K562 (cell line): ENCODE measurements at regions not wholly inside any gene's neighbourhood (a gene's known extent, or its start where the extent isn't known, plus 50 kb on each side); places are given as distances from the start of the nearest gene placed in this dataset.

Experiments
- ATAC-seq: fragments of 200-7000 bp; cut with Tn5 transposase; 3 replicates; pipeline ENCODE4 v1.9.1; 2020; ENCODE audit warnings: moderate library complexity
- BruUV-seq: library from RNA; stranded (reverse); fragments of 400-500 nt; replicated peaks from 2 replicates; lab custom pipeline; 2021; lab: Mats Ljungman, UMichigan
- CTCF ChIA-PET: fragments of 300-600 bp; formaldehyde crosslinking; extraction: SDS; loops from one replicate; lab custom pipeline; 2021; ENCODE audit warnings: low intra/inter-chr PET ratio; lab: Yijun Ruan, JAX
- POLR2A ChIA-PET: fragments of 300-600, 350-650 bp; sonication (Branson Sonifier 250); formaldehyde crosslinking; extraction: SDS; loops from one replicate; lab custom pipeline; 2021; ENCODE audit warnings: antibody characterized with exemption, inconsistent platforms; lab: Yijun Ruan, JAX
- DNase-seq, 4 experiments: peaks; one replicate each; pipeline versions ENCODE4 v3.0.0 to v3.0.0-alpha.2; 2011 to 2018; ENCODE audit warnings: low spot score in 3 of 4, mixed read lengths in 3 of 4; ENCODE audit errors: extremely low read depth in 1 of 4
- FAIRE-seq: peaks from 2 replicates; lab custom pipeline; 2011; peaks lifted over from hg19 to GRCh38; lab: Jason Lieb, UNC
- H2AFZ ChIP-seq: 2 replicates; pipeline ENCODE4 v1.6.0; 2011; ENCODE audit warnings: low read depth, low read length, control low read depth, inconsistent platforms
- H3K27ac ChIP-seq: fragments of 200-600 bp; 3 replicates; pipeline ENCODE4 v1.8.0; 2011; ENCODE audit warnings: low read depth, mild to moderate bottlenecking, control low read depth, inconsistent platforms, low read length, moderate library complexity, mixed read lengths; ENCODE audit errors: extremely low read depth
- H3K27me3 ChIP-seq, 2 experiments: fragments of 300-600 bp in 1 of 2; 2 replicates in 1 of 2; 3 replicates in 1 of 2; pipeline versions ENCODE4 v1.6.0 to v1.8.0; 2011; ENCODE audit warnings: inconsistent platforms in 2 of 2, low read length in 2 of 2, mild to moderate bottlenecking in 1 of 2, mixed read lengths in 1 of 2, moderate library complexity in 1 of 2; ENCODE audit not compliant: control insufficient read depth in 2 of 2, insufficient read depth in 2 of 2
- H3K36me3 ChIP-seq: fragments of 300-600 bp; 3 replicates; pipeline ENCODE4 v1.8.0; 2011; ENCODE audit warnings: mild to moderate bottlenecking, low read length, inconsistent platforms; ENCODE audit not compliant: control insufficient read depth, insufficient read depth
- H3K4me1 ChIP-seq, 2 experiments: fragments of 200-600 bp in 1 of 2; replicated peaks in 1 of 2; 2 replicates in 1 of 2; 3 replicates in 1 of 2; pipeline versions ENCODE4 v1.5.1 to v1.8.0; 2011; ENCODE audit warnings: inconsistent platforms in 2 of 2, low read length in 2 of 2, mild to moderate bottlenecking in 1 of 2, mixed read lengths in 1 of 2, moderate library complexity in 1 of 2; ENCODE audit not compliant: control insufficient read depth in 2 of 2, insufficient read depth in 2 of 2
- H3K4me2 ChIP-seq: 2 replicates; pipeline ENCODE4 v1.6.1; 2011; ENCODE audit warnings: low read length, control low read depth, inconsistent platforms, mixed read lengths; ENCODE audit not compliant: insufficient read depth
- H3K4me3 ChIP-seq: fragments of 200-600 bp; sonication (generic), shearing (Covaris generic); 2 replicates; pipeline ENCODE4 v1.5.1; 2016; ENCODE audit warnings: control low read depth, inconsistent platforms
- H3K79me2 ChIP-seq: fragments of 200-600 bp; 3 replicates; pipeline ENCODE4 v1.8.0; 2011; ENCODE audit warnings: low read length, inconsistent platforms; ENCODE audit not compliant: control insufficient read depth, insufficient read depth
- H3K9ac ChIP-seq, 2 experiments: 2 replicates each; pipeline versions ENCODE4 v1.6.0 to v1.6.1; 2011; ENCODE audit warnings: low read depth in 2 of 2, low read length in 2 of 2, control low read depth in 1 of 2, inconsistent platforms in 1 of 2, mild to moderate bottlenecking in 1 of 2, mixed read lengths in 1 of 2; ENCODE audit not compliant: insufficient read depth in 1 of 2
- H3K9me1 ChIP-seq: one replicate; pipeline ENCODE4 v1.6.0; 2011; ENCODE audit warnings: inconsistent platforms, mild to moderate bottlenecking, low read length, moderate library complexity; ENCODE audit not compliant: control insufficient read depth, insufficient read depth
- H3K9me3 ChIP-seq: replicated peaks from 2 replicates; pipeline ENCODE4 v1.5.1; 2011; ENCODE audit warnings: low read depth, low read length, inconsistent platforms; ENCODE audit not compliant: control insufficient read depth, insufficient read depth
- H4K20me1 ChIP-seq: replicated peaks from 2 replicates; pipeline ENCODE4 v1.6.1; 2011; ENCODE audit warnings: low read length, inconsistent platforms, mixed read lengths; ENCODE audit not compliant: control insufficient read depth, insufficient read depth
- BRD9 ChIP-seq: fragments of 450-650 bp; IDR thresholded peaks from 2 replicates; pipeline ENCODE4 v1.6.1; 2018; ENCODE audit warnings: low read depth; ENCODE audit not compliant: partially characterized antibody
- CAMTA2 ChIP-seq: fragments of 250-450 bp; sonication (Bioruptor Pico); conservative IDR thresholded peaks from 2 replicates; pipeline ENCODE4 v1.5.1; 2022
- ELK3 ChIP-seq: fragments of 450-650 bp; formaldehyde crosslinking; IDR thresholded peaks from 2 replicates; pipeline ENCODE4 v1.4.0; 2020; ENCODE audit warnings: mild to moderate bottlenecking
- FOXP1 ChIP-seq: sonication (generic); formaldehyde crosslinking; IDR thresholded peaks from 2 replicates; pipeline ENCODE4 v1.8.0; 2022; ENCODE audit warnings: mild to moderate bottlenecking, missing genetic modification reagents
- HDAC2 ChIP-seq: fragments of 450-650 bp; IDR thresholded peaks from 2 replicates; pipeline ENCODE4 v1.6.1; 2016; ENCODE audit warnings: mild to moderate bottlenecking
- JUN ChIP-seq, 2 experiments: sonication (generic) in 1 of 2; formaldehyde crosslinking in 1 of 2; IDR thresholded peaks; 2 replicates each; pipeline versions ENCODE4 v1.6.1 to v1.8.0; 2012 to 2022; ENCODE audit warnings: borderline replicate concordance in 2 of 2, mild to moderate bottlenecking in 2 of 2, improper control_type of control experiment in 1 of 2, low read depth in 1 of 2, low read length in 1 of 2, missing genetic modification reagents in 1 of 2
- NCOR1 ChIP-seq: fragments of 450-650 bp; IDR thresholded peaks from 2 replicates; pipeline ENCODE4 v1.6.1; 2016; ENCODE audit warnings: mild to moderate bottlenecking, moderate library complexity
- PTTG1 ChIP-seq: fragments of 450-650 bp; IDR thresholded peaks from 2 replicates; pipeline ENCODE4 v1.6.1; 2016; ENCODE audit warnings: low read depth, mild to moderate bottlenecking, missing genetic modification characterization, missing compliant biosample characterization
- RNF2 ChIP-seq: sonication (generic); IDR thresholded peaks from 2 replicates; pipeline ENCODE4 v1.6.1; 2016
- SNAPC5 ChIP-seq: fragments of 250-450 bp; sonication (Bioruptor Pico); IDR thresholded peaks from 2 replicates; pipeline ENCODE4 v1.8.0; 2021; ENCODE audit warnings: moderate library complexity, mild to moderate bottlenecking, inconsistent platforms
- SRSF7 ChIP-seq: fragments of 200-400 bp; formaldehyde crosslinking; optimal IDR thresholded peaks from 2 replicates; pipeline ENCODE3; 2017; ENCODE audit warnings: mild to moderate bottlenecking, low read depth, low read length
- STAT5B ChIP-seq: fragments of 250-450 bp; sonication (Bioruptor Pico); IDR thresholded peaks from 2 replicates; pipeline ENCODE4 v1.8.0; 2021; ENCODE audit warnings: mild to moderate bottlenecking, inconsistent platforms
- WHSC1 ChIP-seq: IDR thresholded peaks from one replicate; pipeline ENCODE4 v1.6.1; 2012; ENCODE audit warnings: low read length, control low read depth, inconsistent platforms
- ZNF140 ChIP-seq: fragments of 250-450 bp; sonication (Bioruptor Pico); IDR thresholded peaks from 2 replicates; pipeline ENCODE4 v1.8.0; 2021; ENCODE audit warnings: moderate library complexity, mild to moderate bottlenecking, inconsistent platforms
- ZNF165 ChIP-seq: fragments of 250-450 bp; sonication (Bioruptor Pico); IDR thresholded peaks from 2 replicates; pipeline ENCODE4 v1.4.0; 2020; ENCODE audit warnings: borderline replicate concordance
- ZNF184 ChIP-seq: sonication (generic); formaldehyde crosslinking; IDR thresholded peaks from 2 replicates; pipeline ENCODE4 v1.5.0; 2020; ENCODE audit warnings: missing genetic modification reagents
- ZNF347 ChIP-seq: fragments of 450-650 bp; formaldehyde crosslinking; IDR thresholded peaks from 2 replicates; pipeline ENCODE4 v1.4.0; 2020; ENCODE audit warnings: low read depth, mild to moderate bottlenecking, moderate library complexity
- ZNF695 ChIP-seq: fragments of 450-650 bp; formaldehyde crosslinking; IDR thresholded peaks from 2 replicates; pipeline ENCODE4 v1.4.0; 2020; ENCODE audit warnings: mild to moderate bottlenecking, moderate library complexity
- ZNF707 ChIP-seq: fragments of 250-450 bp; sonication (Bioruptor Pico); conservative IDR thresholded peaks from 2 replicates; pipeline ENCODE4 v1.8.0; 2022; ENCODE audit warnings: inconsistent platforms, mild to moderate bottlenecking, moderate library complexity
- WGBS: fragments of 100-300 bp; shearing (Covaris generic); methylation state at CpG from one replicate; pipeline ENCODE4 v1.1.6; 2016; ENCODE audit warnings: low coverage, mixed read lengths; ENCODE audit not compliant: insufficient coverage; ENCODE audit errors: missing lambda C conversion rate; 5-methylcytosine and 5-hydroxymethylcytosine counted together
- in situ Hi-C: fragments of 300-500 bp; cut with MboI; formaldehyde crosslinking; loops from 4 replicates; pipeline ENCODE4 v1.15.0; 2018; ENCODE audit warnings: inconsistent platforms, mixed read lengths
- intact Hi-C: fragments of 100-400 bp; cut with micrococcal nuclease; formaldehyde crosslinking; loops from 2 replicates; pipeline ENCODE4 v1.14.2; 2022

GRCh38 chr10:27600930-27601329 lies 96.8 kb downstream of the RAB18 start:
- H4K20me1 ChIP-seq = no peaks in the 10 kb centered on the region; the same call in 1 of the 2 replicates
- no peaks in the 10 kb centered on the region for H3K36me3 ChIP-seq
- no TSS peak for BruUV-seq
- in situ Hi-C loops = no loop called here
- 0% methylated on average over 2 of the region's 2 CpGs for WGBS
- no peak overlapping the region for H3K9ac ChIP-seq
- no peaks in the 10 kb centered on the region for H3K4me1 ChIP-seq
- H3K79me2 ChIP-seq = no peaks in the 10 kb centered on the region
- TF ChIP-seq BRD9 (no peak), FOXP1 (CRISPR knock-in tag) (no peak), SRSF7 (no peak), STAT5B (no peak)
- H3K27ac ChIP-seq = no peak overlapping the region
- ATAC-seq = no peak
- no peak for FAIRE-seq
- H3K9me3 ChIP-seq = no peaks in the 10 kb centered on the region
- no peak overlapping the region for H2AFZ ChIP-seq
- H3K9me1 ChIP-seq = no peaks in the 10 kb centered on the region
- ChIA-PET CTCF (no interaction called here), POLR2A (interaction anchor here (0.6 kb wide), 1 partner anchor 1206 kb away, joined by 3 read pairs; no protein-coding TSS in a partner anchor)
- intact Hi-C loops = no loop called here
- no peak overlapping the region for H3K4me2 ChIP-seq
- DNase-seq = no peak
- 0 out of 5 replicates have a peak, but pooled peaks cover 0 to 4% of the 10 kb centered on the region in 2 experiments for H3K27me3 ChIP-seq
- no peak overlapping the region for H3K4me3 ChIP-seq

- ChIA-PET POLR2A (no interaction called here), CTCF (no interaction called here)
- H3K9me1 ChIP-seq = no peaks in the 10 kb centered on the region
- H3K4me3 ChIP-seq = no peak overlapping the region
- in situ Hi-C loops (no loop called here), intact Hi-C loops (no loop called here)
- no peak overlapping the region for H2AFZ ChIP-seq
- no peak overlapping the region for H3K27ac ChIP-seq
- H3K4me2 ChIP-seq = no peak overlapping the region
- no peak overlapping the region for H3K9ac ChIP-seq
- no peak for DNase-seq
- H3K79me2 ChIP-seq = no peaks in the 10 kb centered on the region
- H3K9me3 ChIP-seq = no peaks in the 10 kb centered on the region
- H3K27me3 ChIP-seq = 0 out of 5 replicates have a peak, but pooled peaks cover 0 to 4% of the 10 kb centered on the region in 2 experiments
- no peak for FAIRE-seq
- H4K20me1 ChIP-seq = no peaks in the 10 kb centered on the region; the same call in 1 of the 2 replicates
- H3K4me1 ChIP-seq = no peaks in the 10 kb centered on the region
- no peaks in the 10 kb centered on the region for H3K36me3 ChIP-seq
- BruUV-seq = no TSS peak
- ATAC-seq = no peak
- WGBS = 0% methylated on average over 5 of the region's 5 CpGs
- TF ChIP-seq PTTG1 (tag) = no peak
- TF ChIP-seq WHSC1 = no peak
- no peak for TF ChIP-seq SNAPC5 (CRISPR knock-in tag)
- no peak for TF ChIP-seq NCOR1
- TF ChIP-seq JUN (IDR thresholded peaks at IDR 0.05; ENCODE audit: borderline replicate concordance, low read depth, low read length) = no peak
- TF ChIP-seq JUN (CRISPR knock-in tag; IDR thresholded peaks at IDR 0.05; ENCODE audit: borderline replicate concordance) = no peak
- TF ChIP-seq ZNF695 (CRISPR knock-in tag) = no peak
- TF ChIP-seq ELK3 (CRISPR knock-in tag) = no peak
- no peak for TF ChIP-seq RNF2
- TF ChIP-seq ZNF140 (CRISPR knock-in tag) = no peak
- no peak for TF ChIP-seq ZNF184 (CRISPR knock-in tag)
- no peak for TF ChIP-seq HDAC2
- no peak for TF ChIP-seq ZNF165 (CRISPR knock-in tag)
- TF ChIP-seq ZNF707 (CRISPR knock-in tag) = no peak
- TF ChIP-seq CAMTA2 = no peak
- TF ChIP-seq ZNF347 = no peak
These were observed 97.4 kb downstream of the RAB18 start for GRCh38 chr10:27601503-27601902.
